H1 (cell line): ENCODE measurements at regions not wholly inside any gene's neighbourhood (a gene's known extent, or its start where the extent isn't known, plus 50 kb on each side); places are given as distances from the start of the nearest gene placed in this dataset.

Experiments used
- CEBPB ChIP-seq: IDR thresholded peaks from 2 replicates; pipeline ENCODE4 v1.6.1; 2012; ENCODE audit warnings: low read depth, low read length
- CHD2 ChIP-seq: IDR thresholded peaks from 2 replicates; pipeline ENCODE4 v1.6.1; 2012; ENCODE audit warnings: low read length, improper control_type of control experiment
- CREB1 ChIP-seq: IDR thresholded peaks from 2 replicates; pipeline ENCODE4 v1.6.1; 2012; ENCODE audit warnings: inconsistent platforms
- KDM4A ChIP-seq: IDR thresholded peaks from one replicate; pipeline ENCODE4 v1.7.1; 2012; ENCODE audit warnings: low read depth, mild to moderate bottlenecking, moderate library complexity, low read length, inconsistent platforms; ENCODE audit not compliant: severe bottlenecking
- MAFK ChIP-seq: IDR thresholded peaks from 2 replicates; pipeline ENCODE4 v1.6.1; 2012; ENCODE audit warnings: low read depth, mild to moderate bottlenecking, improper control_type of control experiment, low read length
- PHF8 ChIP-seq: fragments of 200-600 bp; sonication (generic); conservative IDR thresholded peaks from 2 replicates; pipeline ENCODE4 v1.7.1; 2012; ENCODE audit warnings: low read depth, mild to moderate bottlenecking, inconsistent platforms, low read length, moderate library complexity
- POLR2AphosphoS5 ChIP-seq: IDR thresholded peaks from 2 replicates; pipeline ENCODE4 v1.6.1; 2011; ENCODE audit warnings: low read depth, low read length
- RAD21 ChIP-seq, 2 experiments: IDR thresholded peaks in 1 of 2; conservative IDR thresholded peaks in 1 of 2; 2 replicates each; pipeline ENCODE4 v1.6.1; 2011; ENCODE audit warnings: low read depth in 2 of 2, low read length in 2 of 2, improper control_type of control experiment in 1 of 2, inconsistent platforms in 1 of 2, mild to moderate bottlenecking in 1 of 2, moderate library complexity in 1 of 2
- SP1 ChIP-seq: IDR thresholded peaks from 2 replicates; pipeline ENCODE4 v1.6.1; 2011; ENCODE audit warnings: low read depth, low read length
- TEAD4 ChIP-seq: IDR thresholded peaks from 2 replicates; pipeline ENCODE4 v1.6.1; 2012; ENCODE audit warnings: low read depth, low read length, inconsistent platforms, mixed read lengths
- ZNF274 ChIP-seq: IDR thresholded peaks from 2 replicates; pipeline ENCODE4 v1.7.0; 2012; ENCODE audit warnings: low read length, borderline replicate concordance; ENCODE audit errors: extremely low read depth
- TF ChIP-seq, protein P1 (sequence below), 3 experiments: IDR thresholded peaks; 1 replicate in 2 of 3; 2 replicates in 1 of 3; pipeline versions ENCODE4 v1.5.1 to v1.6.1; 2011; ENCODE audit warnings: low read length in 3 of 3, mild to moderate bottlenecking in 3 of 3, inconsistent platforms in 2 of 3, low read depth in 1 of 3, moderate library complexity in 1 of 3; ENCODE audit not compliant: insufficient read depth in 1 of 3; ENCODE audit errors: control extremely low read depth in 1 of 3
- TF ChIP-seq, protein P2 (sequence below): IDR thresholded peaks from 2 replicates; pipeline ENCODE4 v1.6.1; 2011; ENCODE audit warnings: low read length, improper control_type of control experiment
- TF ChIP-seq, protein P3 (sequence below): IDR thresholded peaks from 2 replicates; pipeline ENCODE4 v1.6.1; 2012; ENCODE audit warnings: low read length, inconsistent platforms

DNA sequence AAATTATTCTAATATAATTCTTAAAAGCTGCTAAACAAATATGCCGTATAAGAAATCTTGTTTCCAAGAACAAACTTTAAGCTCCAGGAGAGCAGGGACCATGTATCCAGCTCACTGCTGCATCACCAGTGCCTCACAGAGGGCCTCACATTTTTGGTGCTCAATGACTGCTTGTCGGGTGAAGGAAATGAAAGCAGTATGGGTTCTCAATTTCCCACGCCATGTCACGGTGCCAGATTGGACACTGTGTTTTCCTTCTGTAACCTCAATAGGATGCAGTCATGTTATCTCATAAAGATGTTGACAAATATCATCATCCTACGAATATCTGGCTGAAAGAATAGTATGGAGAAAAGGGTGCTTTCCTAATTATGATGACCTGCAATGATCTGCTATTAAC, 64.7 kb downstream of the POU5F2 start:
- TF ChIP-seq, protein P1, sequence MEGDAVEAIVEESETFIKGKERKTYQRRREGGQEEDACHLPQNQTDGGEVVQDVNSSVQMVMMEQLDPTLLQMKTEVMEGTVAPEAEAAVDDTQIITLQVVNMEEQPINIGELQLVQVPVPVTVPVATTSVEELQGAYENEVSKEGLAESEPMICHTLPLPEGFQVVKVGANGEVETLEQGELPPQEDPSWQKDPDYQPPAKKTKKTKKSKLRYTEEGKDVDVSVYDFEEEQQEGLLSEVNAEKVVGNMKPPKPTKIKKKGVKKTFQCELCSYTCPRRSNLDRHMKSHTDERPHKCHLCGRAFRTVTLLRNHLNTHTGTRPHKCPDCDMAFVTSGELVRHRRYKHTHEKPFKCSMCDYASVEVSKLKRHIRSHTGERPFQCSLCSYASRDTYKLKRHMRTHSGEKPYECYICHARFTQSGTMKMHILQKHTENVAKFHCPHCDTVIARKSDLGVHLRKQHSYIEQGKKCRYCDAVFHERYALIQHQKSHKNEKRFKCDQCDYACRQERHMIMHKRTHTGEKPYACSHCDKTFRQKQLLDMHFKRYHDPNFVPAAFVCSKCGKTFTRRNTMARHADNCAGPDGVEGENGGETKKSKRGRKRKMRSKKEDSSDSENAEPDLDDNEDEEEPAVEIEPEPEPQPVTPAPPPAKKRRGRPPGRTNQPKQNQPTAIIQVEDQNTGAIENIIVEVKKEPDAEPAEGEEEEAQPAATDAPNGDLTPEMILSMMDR (IDR thresholded peaks at IDR 0.05; ENCODE audit: control extremely low read depth in 1 of 3, insufficient read depth in 1 of 3, low read depth in 1 of 3, low read length in 3 of 3), result no peak
- TF ChIP-seq RAD21 (IDR thresholded peaks at IDR 0.05 in 1 of 2, conservative IDR thresholded peaks at IDR 0.05 in 1 of 2; ENCODE audit: low read depth in 2 of 2, low read length in 2 of 2) (no peak), CREB1 (no peak), KDM4A (no peak), TEAD4 (no peak), CEBPB (no peak), POLR2AphosphoS5 (no peak), SP1 (no peak), PHF8 (no peak), MAFK (no peak), CHD2 (no peak), ZNF274 (no peak)
- TF ChIP-seq, protein P2, sequence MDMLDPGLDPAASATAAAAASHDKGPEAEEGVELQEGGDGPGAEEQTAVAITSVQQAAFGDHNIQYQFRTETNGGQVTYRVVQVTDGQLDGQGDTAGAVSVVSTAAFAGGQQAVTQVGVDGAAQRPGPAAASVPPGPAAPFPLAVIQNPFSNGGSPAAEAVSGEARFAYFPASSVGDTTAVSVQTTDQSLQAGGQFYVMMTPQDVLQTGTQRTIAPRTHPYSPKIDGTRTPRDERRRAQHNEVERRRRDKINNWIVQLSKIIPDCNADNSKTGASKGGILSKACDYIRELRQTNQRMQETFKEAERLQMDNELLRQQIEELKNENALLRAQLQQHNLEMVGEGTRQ, result no peak
- TF ChIP-seq, protein P3, sequence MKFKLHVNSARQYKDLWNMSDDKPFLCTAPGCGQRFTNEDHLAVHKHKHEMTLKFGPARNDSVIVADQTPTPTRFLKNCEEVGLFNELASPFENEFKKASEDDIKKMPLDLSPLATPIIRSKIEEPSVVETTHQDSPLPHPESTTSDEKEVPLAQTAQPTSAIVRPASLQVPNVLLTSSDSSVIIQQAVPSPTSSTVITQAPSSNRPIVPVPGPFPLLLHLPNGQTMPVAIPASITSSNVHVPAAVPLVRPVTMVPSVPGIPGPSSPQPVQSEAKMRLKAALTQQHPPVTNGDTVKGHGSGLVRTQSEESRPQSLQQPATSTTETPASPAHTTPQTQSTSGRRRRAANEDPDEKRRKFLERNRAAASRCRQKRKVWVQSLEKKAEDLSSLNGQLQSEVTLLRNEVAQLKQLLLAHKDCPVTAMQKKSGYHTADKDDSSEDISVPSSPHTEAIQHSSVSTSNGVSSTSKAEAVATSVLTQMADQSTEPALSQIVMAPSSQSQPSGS, result no peak
